Cardiac fibroblast (primary cell): ENCODE measurements at regions not wholly inside any gene's neighbourhood (a gene's known extent, or its start where the extent isn't known, plus 50 kb on each side); places are given as distances from the start of the nearest gene placed in this dataset.
"Not testable (repeated sequence)": the region's sequence is repeated elsewhere in the genome, so short reads cannot be mapped to it uniquely, and the experiment has no call there.

ENCODE experiments used
- DNase-seq, 2 donors: peaks; one replicate each; pipeline versions ENCODE4 v3.0.0 to v3.0.0-alpha.2; 2010; ENCODE audit warnings: low read depth in 2 of 2
- H3K4me3 ChIP-seq, 2 donors: replicated peaks in 1 of 2; 1 replicate in 1 of 2; 2 replicates in 1 of 2; pipeline ENCODE4 v1.5.1; 2011; ENCODE audit warnings: low read depth in 2 of 2, low read length in 2 of 2, mild to moderate bottlenecking in 2 of 2, moderate library complexity in 1 of 2
- CTCF ChIP-seq: IDR thresholded peaks from one replicate; pipeline ENCODE4 v1.5.1; 2011; ENCODE audit warnings: low read depth, mild to moderate bottlenecking, low read length, inconsistent platforms

- not testable (repeated sequence) for H3K4me3 ChIP-seq
- DNase-seq = peak in 1 of 2 donors; percentile 2
These were observed 138.3 kb upstream of the EFCAB3 start for GRCh38 chr17:62242076-62242475.

- H3K4me3 ChIP-seq = not testable (repeated sequence)
These were observed 140.8 kb upstream of the EFCAB3 start for GRCh38 chr17:62239569-62239968.

GRCh38 chr17:62238551-62239338 lies 141.6 kb upstream of the EFCAB3 start:
- DNase-seq, H3K4me3 ChIP-seq: not testable (repeated sequence)

More at GRCh38 chr17:62239569-62239968, 140.8 kb upstream of the EFCAB3 start:
- DNase-seq = not testable (repeated sequence)

- not testable (repeated sequence) for DNase-seq, H3K4me3 ChIP-seq
These were observed 146.4 kb upstream of the EFCAB3 start for GRCh38 chr17:62233822-62234481.

- not testable (repeated sequence) for DNase-seq, H3K4me3 ChIP-seq
These were observed 149.1 kb upstream of the EFCAB3 start for GRCh38 chr17:62231293-62231692.

- DNase-seq, H3K4me3 ChIP-seq: not testable (repeated sequence)
These were observed 153.6 kb upstream of the EFCAB3 start for GRCh38 chr17:62226610-62227240.

GRCh38 chr17:62223585-62223984 lies 156.8 kb upstream of the EFCAB3 start:
- not testable (repeated sequence) for H3K4me3 ChIP-seq, DNase-seq

GRCh38 chr17:62219221-62219899 lies 154.3 kb upstream of the MED13 start:
- H3K4me3 ChIP-seq = no peak overlapping the region
- TF ChIP-seq CTCF = no peak
- DNase-seq = no peak

- H3K4me3 ChIP-seq = no peak overlapping the region
- no peak for TF ChIP-seq CTCF
- DNase-seq = no peak
These were observed 151.8 kb upstream of the MED13 start for GRCh38 chr17:62216847-62217246.

- H3K4me3 ChIP-seq, DNase-seq: not testable (repeated sequence)
These were observed 150.8 kb upstream of the MED13 start for GRCh38 chr17:62215891-62216290.

- DNase-seq = no peak
- no peak overlapping the region for H3K4me3 ChIP-seq
- no peak for TF ChIP-seq CTCF
These were observed 141.5 kb upstream of the MED13 start for GRCh38 chr17:62206550-62206949.

GRCh38 chr17:62197156-62197555 lies 132.1 kb upstream of the MED13 start:
- not testable (repeated sequence) for DNase-seq, H3K4me3 ChIP-seq

GRCh38 chr17:62196587-62196986 lies 131.5 kb upstream of the MED13 start:
- DNase-seq, H3K4me3 ChIP-seq: not testable (repeated sequence)
